A549 (cell line): ENCODE measurements at regions not wholly inside any gene's neighbourhood (a gene's known extent, or its start where the extent isn't known, plus 50 kb on each side); places are given as distances from the start of the nearest gene placed in this dataset.

Experiments used
- ATAC-seq, 2 experiments: fragments of 200-7000 bp in 1 of 2; fragments of >200 bp in 1 of 2; cut with Nextera tagmentation in 1 of 2; cut with Tn5 transposase in 1 of 2; 3 replicates each; pipeline versions ENCODE4 v1.8.0 to v1.9.1; 2018 to 2020; ENCODE audit warnings: mild to moderate bottlenecking in 1 of 2, moderate library complexity in 1 of 2
- CTCF ChIA-PET: fragments of 300-600 bp; sonication (Branson Sonifier 250); formaldehyde crosslinking; extraction: SDS; loops from one replicate; lab custom pipeline; 2021; ENCODE audit warnings: antibody characterized with exemption, inconsistent platforms; lab: Yijun Ruan, JAX
- POLR2A ChIA-PET: fragments of 350-600 bp; formaldehyde crosslinking; extraction: SDS; loops from one replicate; lab custom pipeline; 2021; ENCODE audit warnings: antibody characterized with exemption, inconsistent platforms; lab: Yijun Ruan, JAX
- DNase-seq, 2 experiments: peaks; one replicate each; pipeline versions ENCODE4 v3.0.0 to v3.0.0-alpha.2; 2011 to 2016; ENCODE audit warnings: low read depth in 1 of 2, low spot score in 1 of 2
- FAIRE-seq: peaks from 2 replicates; lab custom pipeline; 2011; peaks lifted over from hg19 to GRCh38; lab: Jason Lieb, UNC
- H3K27ac ChIP-seq, 2 experiments: fragments of >200 bp; sonication (Bioruptor Twin); formaldehyde crosslinking; 3 replicates each; pipeline ENCODE4 v1.5.1; 2016 to 2017
- H3K4me1 ChIP-seq: fragments of >200 bp; sonication (Bioruptor Twin); formaldehyde crosslinking; 3 replicates; pipeline ENCODE4 v1.6.1; 2016
- H3K4me2 ChIP-seq: fragments of >200 bp; sonication (Bioruptor Twin); formaldehyde crosslinking; 3 replicates; pipeline ENCODE4 v1.6.1; 2016
- H3K4me3 ChIP-seq: fragments of >200 bp; sonication (Bioruptor Twin); formaldehyde crosslinking; 3 replicates; pipeline ENCODE4 v1.5.1; 2016
- H3K9me3 ChIP-seq: fragments of >200 bp; sonication (Bioruptor Twin); formaldehyde crosslinking; 3 replicates; pipeline ENCODE4 v1.6.1; 2016
- BHLHE40 ChIP-seq: IDR thresholded peaks from 2 replicates; pipeline ENCODE4 v1.6.1; 2012; ENCODE audit warnings: low read depth, low read length, inconsistent platforms
- CBX8 ChIP-seq: fragments of 200-600 bp; sonication (generic); IDR thresholded peaks from 2 replicates; pipeline ENCODE4 v1.6.1; 2016
- CEBPB ChIP-seq, 2 experiments: fragments of >200 bp in 1 of 2; sonication (Bioruptor Twin) in 1 of 2; formaldehyde crosslinking in 1 of 2; IDR thresholded peaks; 2 replicates each; pipeline ENCODE4 v1.6.1; 2012 to 2016
- FOSB ChIP-seq: fragments of 250-450 bp; sonication (Bioruptor Pico); IDR thresholded peaks from 2 replicates; pipeline ENCODE4 v1.5.0; 2020; ENCODE audit warnings: mild to moderate bottlenecking, moderate library complexity
- FOXS1 ChIP-seq: fragments of 250-450 bp; sonication (Bioruptor Pico); IDR thresholded peaks from 2 replicates; pipeline ENCODE4 v1.5.0; 2020; ENCODE audit warnings: mild to moderate bottlenecking, moderate library complexity
- GATA3 ChIP-seq: IDR thresholded peaks from 2 replicates; pipeline ENCODE4 v1.6.1; 2012; ENCODE audit warnings: borderline replicate concordance
- HEYL ChIP-seq: fragments of 250-450 bp; sonication (Bioruptor Pico); IDR thresholded peaks from 2 replicates; pipeline ENCODE4 v1.8.0; 2021; ENCODE audit warnings: mild to moderate bottlenecking, moderate library complexity
- HOXB13 ChIP-seq: fragments of 250-450 bp; sonication (Bioruptor Pico); IDR thresholded peaks from 2 replicates; pipeline ENCODE4 v1.5.0; 2020; ENCODE audit warnings: low read depth, mild to moderate bottlenecking, moderate library complexity
- JUN ChIP-seq, 2 experiments: fragments of >200 bp; sonication (Bioruptor Twin); formaldehyde crosslinking; IDR thresholded peaks; 2 replicates in 1 of 2; 3 replicates in 1 of 2; pipeline ENCODE4 v1.6.1; 2016 to 2017
- KDM1A ChIP-seq: fragments of 200-600 bp; sonication (generic); IDR thresholded peaks from 2 replicates; pipeline ENCODE4 v1.6.1; 2016; ENCODE audit warnings: low read depth, mild to moderate bottlenecking
- KDM5A ChIP-seq: fragments of 200-600 bp; sonication (generic); IDR thresholded peaks from 2 replicates; pipeline ENCODE4 v1.6.1; 2016; ENCODE audit warnings: antibody characterized with exemption, mild to moderate bottlenecking
- MAFK ChIP-seq: fragments of 450-650 bp; IDR thresholded peaks from 2 replicates; pipeline ENCODE4 v1.6.1; 2014; ENCODE audit not compliant: partially characterized antibody
- NR3C1 ChIP-seq: fragments of >200 bp; sonication (Bioruptor Twin); formaldehyde crosslinking; IDR thresholded peaks from 3 replicates; pipeline ENCODE4 v1.6.1; 2017
- POLR2AphosphoS2 ChIP-seq: conservative IDR thresholded peaks from 2 replicates; pipeline ENCODE4 v1.6.1; 2012; ENCODE audit warnings: low read length, improper control_type of control experiment, inconsistent platforms
- RAD21 ChIP-seq, 2 experiments: fragments of >200 bp in 1 of 2; sonication (Bioruptor Twin) in 1 of 2; formaldehyde crosslinking in 1 of 2; IDR thresholded peaks in 1 of 2; conservative IDR thresholded peaks in 1 of 2; 2 replicates in 1 of 2; 3 replicates in 1 of 2; pipeline ENCODE4 v1.6.1; 2012 to 2018; ENCODE audit warnings: inconsistent platforms in 1 of 2
- RARB ChIP-seq: fragments of 250-450 bp; sonication (Bioruptor Pico); IDR thresholded peaks from 2 replicates; pipeline ENCODE4 v1.8.0; 2021; ENCODE audit warnings: mild to moderate bottlenecking, moderate library complexity
- RCOR1 ChIP-seq: fragments of 150-350 bp; IDR thresholded peaks from 2 replicates; pipeline ENCODE4 v1.6.1; 2014; ENCODE audit warnings: antibody characterized with exemption, low read length, low read depth
- SREBF2 ChIP-seq: fragments of 450-650 bp; IDR thresholded peaks from 2 replicates; pipeline ENCODE4 v1.6.1; 2014; ENCODE audit warnings: mild to moderate bottlenecking, moderate library complexity
- TFCP2L1 ChIP-seq: fragments of 250-450 bp; sonication (Bioruptor Pico); IDR thresholded peaks from 2 replicates; pipeline ENCODE4 v1.5.0; 2021; ENCODE audit warnings: mild to moderate bottlenecking
- ZFP36 ChIP-seq: fragments of 450-650 bp; IDR thresholded peaks from 2 replicates; pipeline ENCODE4 v1.6.1; 2014; ENCODE audit warnings: borderline replicate concordance; ENCODE audit not compliant: partially characterized antibody
- WGBS: methylation state at CpG from one replicate; pipeline ENCODE4 v1.1.6; 2017; ENCODE audit errors: missing lambda C conversion rate; 5-methylcytosine and 5-hydroxymethylcytosine counted together
- TF ChIP-seq, protein P1 (sequence below): fragments of 250-450 bp; sonication (Bioruptor Pico); IDR thresholded peaks from 2 replicates; pipeline ENCODE4 v1.5.0; 2020; ENCODE audit warnings: low read depth, mild to moderate bottlenecking, moderate library complexity
- TF ChIP-seq, protein P2 (sequence below): fragments of 150-350 bp; IDR thresholded peaks from 2 replicates; pipeline ENCODE4 v1.6.1; 2014; ENCODE audit warnings: low read depth, mild to moderate bottlenecking, low read length
- TF ChIP-seq, protein P3 (sequence below): fragments of >200 bp; sonication (Bioruptor Twin); formaldehyde crosslinking; IDR thresholded peaks from 2 replicates; pipeline ENCODE4 v1.6.1; 2016
- TF ChIP-seq, protein P4 (sequence below): IDR thresholded peaks from 2 replicates; pipeline ENCODE4 v1.6.1; 2012
- TF ChIP-seq, protein P5 (sequence below): IDR thresholded peaks from 2 replicates; pipeline ENCODE4 v1.6.1; 2012; ENCODE audit warnings: low read depth, borderline replicate concordance

DNA sequence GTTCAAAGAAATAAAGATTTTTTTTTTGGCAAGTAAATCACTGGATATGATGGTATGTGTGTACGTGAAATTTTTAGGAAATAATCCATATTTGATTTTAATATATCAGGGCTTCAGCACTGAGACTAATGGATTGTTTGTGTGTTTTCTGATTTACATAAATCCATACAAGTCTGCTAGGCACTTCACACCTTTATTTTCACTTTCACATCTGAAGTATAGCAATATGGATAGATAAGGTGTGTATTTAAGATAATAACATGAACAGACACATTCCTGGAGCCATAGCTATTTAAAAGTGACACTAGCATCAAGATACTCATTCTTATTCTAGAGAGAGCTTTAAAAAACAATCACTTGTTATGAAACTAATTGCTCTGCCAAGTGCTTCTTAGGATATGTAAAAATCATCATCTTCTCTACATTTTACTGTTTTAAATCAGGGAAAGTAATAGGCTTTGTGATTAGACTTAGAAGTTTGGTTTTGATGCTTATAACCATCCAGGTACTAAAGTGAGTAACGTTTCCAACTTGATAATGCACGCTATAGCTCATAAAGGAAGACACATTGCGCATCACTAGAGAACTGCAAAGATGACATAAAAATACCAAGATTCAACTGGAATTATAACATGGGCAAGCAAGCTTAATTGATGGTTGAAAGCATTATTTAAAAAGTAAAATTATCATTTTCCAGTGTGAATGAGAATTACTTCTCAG is 208.9 kb downstream of the ZEB2 start:
- POLR2A ChIA-PET = no interaction called here
- FAIRE-seq = no peak
- H3K4me1 ChIP-seq = no peaks in the 10 kb centered on the region
- no peak overlapping the region for H3K27ac ChIP-seq
- TF ChIP-seq NR3C1 (no peak), RARB (CRISPR knock-in tag) (no peak), FOSB (CRISPR knock-in tag) (no peak), BHLHE40 (no peak), HOXB13 (no peak), RCOR1 (no peak), CBX8 (no peak), KDM1A (no peak), SREBF2 (no peak), TFCP2L1 (no peak), RAD21 (conservative IDR thresholded peaks at IDR 0.05 in 1 of 2, IDR thresholded peaks at IDR 0.05 in 1 of 2) (no peak)
- TF ChIP-seq, protein P1, sequence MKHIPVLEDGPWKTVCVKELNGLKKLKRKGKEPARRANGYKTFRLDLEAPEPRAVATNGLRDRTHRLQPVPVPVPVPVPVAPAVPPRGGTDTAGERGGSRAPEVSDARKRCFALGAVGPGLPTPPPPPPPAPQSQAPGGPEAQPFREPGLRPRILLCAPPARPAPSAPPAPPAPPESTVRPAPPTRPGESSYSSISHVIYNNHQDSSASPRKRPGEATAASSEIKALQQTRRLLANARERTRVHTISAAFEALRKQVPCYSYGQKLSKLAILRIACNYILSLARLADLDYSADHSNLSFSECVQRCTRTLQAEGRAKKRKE = no peak
- TF ChIP-seq, protein P2, sequence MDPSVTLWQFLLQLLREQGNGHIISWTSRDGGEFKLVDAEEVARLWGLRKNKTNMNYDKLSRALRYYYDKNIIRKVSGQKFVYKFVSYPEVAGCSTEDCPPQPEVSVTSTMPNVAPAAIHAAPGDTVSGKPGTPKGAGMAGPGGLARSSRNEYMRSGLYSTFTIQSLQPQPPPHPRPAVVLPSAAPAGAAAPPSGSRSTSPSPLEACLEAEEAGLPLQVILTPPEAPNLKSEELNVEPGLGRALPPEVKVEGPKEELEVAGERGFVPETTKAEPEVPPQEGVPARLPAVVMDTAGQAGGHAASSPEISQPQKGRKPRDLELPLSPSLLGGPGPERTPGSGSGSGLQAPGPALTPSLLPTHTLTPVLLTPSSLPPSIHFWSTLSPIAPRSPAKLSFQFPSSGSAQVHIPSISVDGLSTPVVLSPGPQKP = no peak
- TF ChIP-seq, all 56 proteins: peak for 0
- DNase-seq (no peak), ATAC-seq (no peak)
- H3K4me3 ChIP-seq = no peak overlapping the region
- H3K4me2 ChIP-seq = no peak overlapping the region
- CTCF ChIA-PET = interaction anchor here (0.6 kb wide), 1 partner anchor 20 kb away, joined by 3 read pairs; no protein-coding TSS in a partner anchor
- peaks cover 4% of the 10 kb centered on the region; the same call in 1 of the 3 replicates for H3K9me3 ChIP-seq
- WGBS = 75% methylated on average over 4 of the region's 4 CpGs

DNA sequence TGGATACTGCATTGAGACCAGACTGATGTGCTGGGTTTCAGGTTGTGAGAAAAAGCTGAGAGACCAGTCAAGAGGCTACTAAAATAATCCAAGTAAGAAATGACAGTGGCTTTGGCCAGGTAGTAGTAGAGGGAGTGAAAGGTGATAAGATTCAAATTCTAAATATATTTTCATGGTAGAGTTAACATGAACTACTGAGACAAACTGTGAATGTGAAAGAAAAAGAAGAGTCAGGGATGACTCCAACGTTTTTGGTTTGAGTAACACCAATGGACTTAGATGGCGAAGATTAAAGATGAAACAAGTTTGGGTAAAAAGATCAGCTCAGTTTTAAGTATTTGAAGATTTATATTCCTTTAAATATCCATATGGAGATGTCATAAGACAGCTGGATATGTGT is 209.4 kb downstream of the ZEB2 start:
- POLR2A ChIA-PET = no interaction called here

DNA sequence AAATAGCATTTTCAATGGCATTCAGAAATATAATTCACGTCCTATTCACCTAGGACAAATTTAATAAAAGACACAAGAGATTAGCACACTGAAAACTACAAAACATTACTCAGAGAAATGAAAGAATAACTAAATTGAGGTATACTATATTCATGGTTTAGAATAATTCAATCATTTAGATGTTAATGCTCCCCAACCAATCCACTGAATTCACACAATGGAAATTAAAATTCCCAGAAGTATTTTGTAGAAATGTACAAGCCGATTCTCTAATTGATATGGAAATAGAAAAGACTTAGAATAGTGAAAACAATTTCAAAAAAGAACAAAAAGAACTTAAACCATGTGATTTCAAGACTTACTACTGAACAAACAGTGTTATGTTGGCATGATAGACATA is 212.2 kb downstream of the ZEB2 start:
- ATAC-seq (no peak), FAIRE-seq (no peak), DNase-seq (no peak)
- Histone ChIP-seq H3K4me1 (no peaks in the 10 kb centered on the region), H3K9me3 (peaks cover 4% of the 10 kb centered on the region; the same call in 1 of the 3 replicates), H3K4me2 (no peak overlapping the region), H3K4me3 (no peak overlapping the region), H3K27ac (no peak overlapping the region)
- TF ChIP-seq, protein P3, sequence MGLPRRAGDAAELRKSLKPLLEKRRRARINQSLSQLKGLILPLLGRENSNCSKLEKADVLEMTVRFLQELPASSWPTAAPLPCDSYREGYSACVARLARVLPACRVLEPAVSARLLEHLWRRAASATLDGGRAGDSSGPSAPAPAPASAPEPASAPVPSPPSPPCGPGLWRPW = no peak
- TF ChIP-seq POLR2AphosphoS2 (no peak), JUN (IDR thresholded peaks at IDR 0.05) (no peak)
- ChIA-PET CTCF (no interaction called here), POLR2A (no interaction called here)
- WGBS = 78% methylated on average over 2 of the region's 2 CpGs

More for the DNA sequence above, 209.4 kb downstream of the ZEB2 start:
- CTCF ChIA-PET = interaction anchor here (0.6 kb wide), 1 partner anchor 21 kb away, joined by 3 read pairs; no protein-coding TSS in a partner anchor
- H3K4me3 ChIP-seq = no peak overlapping the region
- WGBS = 53% methylated on average over 2 of the region's 2 CpGs
- no peak for DNase-seq
- H3K4me1 ChIP-seq = no peaks in the 10 kb centered on the region
- no peak for FAIRE-seq
- H3K9me3 ChIP-seq = peaks cover 4% of the 10 kb centered on the region; the same call in 1 of the 3 replicates
- no peak overlapping the region for H3K27ac ChIP-seq
- ATAC-seq = no peak
- TF ChIP-seq ZFP36 (no peak), SREBF2 (no peak), GATA3 (no peak), FOSB (CRISPR knock-in tag) (no peak), MAFK (no peak), FOXS1 (CRISPR knock-in tag) (no peak), HEYL (CRISPR knock-in tag) (no peak), KDM5A (no peak), CEBPB (IDR thresholded peaks at IDR 0.05) (no peak)
- TF ChIP-seq, protein P4, sequence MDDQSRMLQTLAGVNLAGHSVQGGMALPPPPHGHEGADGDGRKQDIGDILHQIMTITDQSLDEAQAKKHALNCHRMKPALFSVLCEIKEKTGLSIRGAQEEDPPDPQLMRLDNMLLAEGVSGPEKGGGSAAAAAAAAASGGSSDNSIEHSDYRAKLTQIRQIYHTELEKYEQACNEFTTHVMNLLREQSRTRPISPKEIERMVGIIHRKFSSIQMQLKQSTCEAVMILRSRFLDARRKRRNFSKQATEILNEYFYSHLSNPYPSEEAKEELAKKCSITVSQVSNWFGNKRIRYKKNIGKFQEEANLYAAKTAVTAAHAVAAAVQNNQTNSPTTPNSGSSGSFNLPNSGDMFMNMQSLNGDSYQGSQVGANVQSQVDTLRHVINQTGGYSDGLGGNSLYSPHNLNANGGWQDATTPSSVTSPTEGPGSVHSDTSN = no peak
- TF ChIP-seq, protein P5, sequence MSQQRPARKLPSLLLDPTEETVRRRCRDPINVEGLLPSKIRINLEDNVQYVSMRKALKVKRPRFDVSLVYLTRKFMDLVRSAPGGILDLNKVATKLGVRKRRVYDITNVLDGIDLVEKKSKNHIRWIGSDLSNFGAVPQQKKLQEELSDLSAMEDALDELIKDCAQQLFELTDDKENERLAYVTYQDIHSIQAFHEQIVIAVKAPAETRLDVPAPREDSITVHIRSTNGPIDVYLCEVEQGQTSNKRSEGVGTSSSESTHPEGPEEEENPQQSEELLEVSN = no peak
- H3K4me2 ChIP-seq = no peak overlapping the region
